Fibroblast of skin of back (primary cell): ENCODE measurements at regions not wholly inside any gene's neighbourhood (a gene's known extent, or its start where the extent isn't known, plus 50 kb on each side); places are given as distances from the start of the nearest gene placed in this dataset.
"Not testable (repeated sequence)": the region's sequence is repeated elsewhere in the genome, so short reads cannot be mapped to it uniquely, and the experiment has no call there.

Experiments
- DNase-seq: peaks from one replicate; pipeline ENCODE4 v3.0.0-alpha.2; 2013

DNA sequence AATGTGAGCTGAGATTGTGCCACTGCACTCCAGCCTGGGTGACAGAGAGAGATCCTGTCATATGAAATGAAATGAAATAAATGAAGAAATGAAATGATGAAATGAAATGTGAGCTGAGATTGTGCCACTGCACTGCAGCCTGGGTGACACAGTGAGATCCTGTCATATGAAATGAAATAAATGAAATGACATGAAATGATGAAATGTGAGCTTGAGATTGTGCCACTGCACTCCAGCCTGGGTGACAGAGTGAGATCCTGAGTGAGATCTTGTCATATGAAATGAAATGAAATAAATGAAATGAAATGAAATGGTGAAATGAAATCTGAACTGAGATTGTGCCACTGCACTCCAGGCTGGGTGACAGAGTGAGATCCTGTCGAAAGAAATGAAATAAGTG lies 58.2 kb upstream of the FAN1 start:
- DNase-seq: not testable (repeated sequence)
